MCF 10A (cell line): ENCODE measurements at regions not wholly inside any gene's neighbourhood (a gene's known extent, or its start where the extent isn't known, plus 50 kb on each side); places are given as distances from the start of the nearest gene placed in this dataset.

ENCODE experiments used
- BruUV-seq: library from RNA; stranded (reverse); fragments of 400-500 nt; replicated peaks from 2 replicates; lab custom pipeline; 2021; lab: Mats Ljungman, UMichigan
- CTCF ChIA-PET: fragments of 300-600 bp; sonication (Branson Sonifier 250); formaldehyde crosslinking; extraction: SDS; loops from one replicate; lab custom pipeline; 2021; ENCODE audit warnings: antibody characterized with exemption, inconsistent platforms; lab: Yijun Ruan, JAX
- POLR2A ChIA-PET: fragments of 300-600, 350-650 bp; sonication (Branson Sonifier 250); formaldehyde crosslinking; extraction: SDS; loops from one replicate; lab custom pipeline; 2020; ENCODE audit warnings: antibody characterized with exemption, inconsistent platforms; lab: Yijun Ruan, JAX
- DNase-seq: peaks from one replicate; pipeline ENCODE4 v3.0.0-alpha.2; 2018; ENCODE audit not compliant: unreplicated experiment
- H3K27ac Mint-ChIP-seq: one replicate; pipeline ENCODE4 v1.8.0; 2022; ENCODE audit warnings: mild to moderate bottlenecking, low read depth, mixed read lengths; ENCODE audit not compliant: unreplicated experiment
- H3K27me3 Mint-ChIP-seq: one replicate; pipeline ENCODE4 v1.8.0; 2022; ENCODE audit warnings: mixed read lengths; ENCODE audit not compliant: insufficient read depth, unreplicated experiment
- H3K36me3 Mint-ChIP-seq: one replicate; pipeline ENCODE4 v1.8.0; 2022; ENCODE audit warnings: mild to moderate bottlenecking, moderate library complexity, mixed read lengths; ENCODE audit not compliant: insufficient read depth, unreplicated experiment
- H3K4me1 Mint-ChIP-seq: one replicate; pipeline ENCODE4 v1.8.0; 2022; ENCODE audit warnings: mixed read lengths; ENCODE audit not compliant: insufficient read depth, unreplicated experiment
- H3K4me3 Mint-ChIP-seq: one replicate; pipeline ENCODE4 v1.8.0; 2022; ENCODE audit warnings: mild to moderate bottlenecking, moderate library complexity, mixed read lengths; ENCODE audit not compliant: unreplicated experiment
- H3K9me3 Mint-ChIP-seq: one replicate; pipeline ENCODE4 v1.8.0; 2022; ENCODE audit warnings: mixed read lengths; ENCODE audit not compliant: unreplicated experiment
- intact Hi-C: fragments of 100-400 bp; cut with micrococcal nuclease; formaldehyde crosslinking; loops from 2 replicates; pipeline ENCODE4 v1.14.1; 2022
- TF ChIP-seq, protein P1 (sequence below): fragments of 200-600 bp; IDR thresholded peaks from one replicate; pipeline ENCODE4 v1.8.0; 2022; ENCODE audit warnings: antibody characterized with exemption, mild to moderate bottlenecking; ENCODE audit not compliant: unreplicated experiment

DNA sequence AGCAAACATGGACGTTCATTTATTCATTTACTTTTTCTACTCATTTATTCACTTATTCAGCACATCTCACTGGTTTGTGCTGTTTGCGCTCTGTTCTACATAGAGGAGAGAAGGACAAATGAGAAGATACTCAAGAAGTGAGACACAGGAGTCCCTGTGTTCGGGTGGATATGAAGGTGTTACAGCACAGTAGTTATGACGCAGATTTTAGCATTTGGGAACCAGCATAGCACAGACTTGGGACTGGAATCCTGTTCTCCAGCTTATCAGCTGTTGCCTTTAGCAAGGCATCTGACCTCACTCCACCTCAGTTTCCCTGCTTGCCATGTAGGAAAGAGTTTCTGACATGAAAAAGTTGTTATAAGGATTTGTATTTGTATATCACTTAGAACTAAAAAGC lies 430.1 kb downstream of the MAFB start:
- H3K27ac Mint-ChIP-seq = no peak overlapping the region
- no TSS peak for BruUV-seq
- no peaks in the 10 kb centered on the region for H3K36me3 Mint-ChIP-seq
- no peaks in the 10 kb centered on the region for H3K9me3 Mint-ChIP-seq
- TF ChIP-seq, protein P1, sequence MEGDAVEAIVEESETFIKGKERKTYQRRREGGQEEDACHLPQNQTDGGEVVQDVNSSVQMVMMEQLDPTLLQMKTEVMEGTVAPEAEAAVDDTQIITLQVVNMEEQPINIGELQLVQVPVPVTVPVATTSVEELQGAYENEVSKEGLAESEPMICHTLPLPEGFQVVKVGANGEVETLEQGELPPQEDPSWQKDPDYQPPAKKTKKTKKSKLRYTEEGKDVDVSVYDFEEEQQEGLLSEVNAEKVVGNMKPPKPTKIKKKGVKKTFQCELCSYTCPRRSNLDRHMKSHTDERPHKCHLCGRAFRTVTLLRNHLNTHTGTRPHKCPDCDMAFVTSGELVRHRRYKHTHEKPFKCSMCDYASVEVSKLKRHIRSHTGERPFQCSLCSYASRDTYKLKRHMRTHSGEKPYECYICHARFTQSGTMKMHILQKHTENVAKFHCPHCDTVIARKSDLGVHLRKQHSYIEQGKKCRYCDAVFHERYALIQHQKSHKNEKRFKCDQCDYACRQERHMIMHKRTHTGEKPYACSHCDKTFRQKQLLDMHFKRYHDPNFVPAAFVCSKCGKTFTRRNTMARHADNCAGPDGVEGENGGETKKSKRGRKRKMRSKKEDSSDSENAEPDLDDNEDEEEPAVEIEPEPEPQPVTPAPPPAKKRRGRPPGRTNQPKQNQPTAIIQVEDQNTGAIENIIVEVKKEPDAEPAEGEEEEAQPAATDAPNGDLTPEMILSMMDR = no peak
- no peaks in the 10 kb centered on the region for H3K27me3 Mint-ChIP-seq
- intact Hi-C loops = loop anchor here (10.0 kb wide), 1 partner anchor 94 kb away; no protein-coding TSS in a partner anchor
- CTCF ChIA-PET = no interaction called here
- H3K4me1 Mint-ChIP-seq = peaks cover 8% of the 10 kb centered on the region
- DNase-seq = no peak
- POLR2A ChIA-PET = interaction anchor here (0.7 to 0.8 kb wide), 2 partner anchors 430 to 447 kb away, joined by 3 to 4 read pairs; partner anchors contain the start of gene MAFB
- H3K4me3 Mint-ChIP-seq = no peak overlapping the region

DNA sequence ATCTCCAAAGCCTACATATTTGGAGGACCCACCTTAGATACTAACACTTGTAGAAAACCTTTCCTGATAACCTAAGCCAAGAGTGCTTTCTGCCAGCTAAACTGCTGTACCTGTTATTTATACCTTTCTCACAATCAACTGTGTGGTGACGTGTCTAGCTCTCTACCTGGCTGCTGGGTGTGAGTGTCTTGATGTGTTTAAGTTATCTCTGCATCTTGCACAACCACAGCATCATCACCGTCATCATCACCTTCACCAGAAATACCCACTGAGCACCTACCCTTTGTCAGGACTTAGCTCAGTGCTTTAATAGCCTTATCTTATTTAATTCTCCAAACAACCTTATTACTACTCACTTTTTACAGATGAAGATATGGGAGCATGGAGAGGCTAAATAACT lies 431.3 kb downstream of the MAFB start:
- no peaks in the 10 kb centered on the region for H3K27me3 Mint-ChIP-seq
- H3K27ac Mint-ChIP-seq = no peak overlapping the region
- ChIA-PET CTCF (interaction anchor here (0.7 to 1.5 kb wide), 5 partner anchors 37 to 988 kb away, joined by 3 to 10 read pairs (median 3); no protein-coding TSS in a partner anchor), POLR2A (no interaction called here)
- BruUV-seq = no TSS peak
- no peaks in the 10 kb centered on the region for H3K36me3 Mint-ChIP-seq
- no peak overlapping the region for H3K4me3 Mint-ChIP-seq
- peaks cover 8% of the 10 kb centered on the region for H3K4me1 Mint-ChIP-seq
- intact Hi-C loops = loop anchor here (10.0 kb wide), 1 partner anchor 93 kb away; no protein-coding TSS in a partner anchor
- H3K9me3 Mint-ChIP-seq = no peaks in the 10 kb centered on the region
- no peak for DNase-seq
- TF ChIP-seq, protein P1 = no peak

DNA sequence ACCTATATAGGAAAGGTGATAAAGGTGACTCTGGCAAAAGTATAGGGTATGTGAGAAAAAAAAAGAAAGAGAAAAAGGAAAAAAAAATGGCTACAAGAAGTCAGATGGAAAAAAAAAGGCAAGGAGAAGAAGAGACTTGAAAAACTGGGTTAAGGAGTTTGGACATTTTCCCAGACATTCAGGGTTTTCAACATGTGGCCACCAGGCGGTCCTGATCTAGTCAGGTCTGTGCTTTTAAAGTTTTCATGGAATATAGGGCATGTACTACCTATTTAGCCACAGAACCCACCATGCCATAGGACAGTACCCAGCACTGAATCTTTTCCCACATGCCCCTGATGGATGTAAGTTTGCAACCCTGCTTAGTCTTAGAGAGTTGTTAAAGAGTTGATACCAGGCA lies 433.7 kb downstream of the MAFB start:
- peak; percentile 40 for DNase-seq
- Mint-ChIP-seq H3K27ac (no peak overlapping the region), H3K4me1 (peaks cover 8% of the 10 kb centered on the region), H3K27me3 (no peaks in the 10 kb centered on the region), H3K9me3 (no peaks in the 10 kb centered on the region), H3K36me3 (no peaks in the 10 kb centered on the region), H3K4me3 (no peak overlapping the region)
- intact Hi-C loops = loop anchor here (10.0 kb wide), 1 partner anchor 91 kb away; no protein-coding TSS in a partner anchor
- CTCF ChIA-PET = interaction anchor here (0.6 to 1.2 kb wide), 4 partner anchors 9 to 905 kb away, joined by 3 read pairs; no protein-coding TSS in a partner anchor
- no TSS peak for BruUV-seq
- POLR2A ChIA-PET = no interaction called here
- TF ChIP-seq, protein P1 = peak; percentile 22

DNA sequence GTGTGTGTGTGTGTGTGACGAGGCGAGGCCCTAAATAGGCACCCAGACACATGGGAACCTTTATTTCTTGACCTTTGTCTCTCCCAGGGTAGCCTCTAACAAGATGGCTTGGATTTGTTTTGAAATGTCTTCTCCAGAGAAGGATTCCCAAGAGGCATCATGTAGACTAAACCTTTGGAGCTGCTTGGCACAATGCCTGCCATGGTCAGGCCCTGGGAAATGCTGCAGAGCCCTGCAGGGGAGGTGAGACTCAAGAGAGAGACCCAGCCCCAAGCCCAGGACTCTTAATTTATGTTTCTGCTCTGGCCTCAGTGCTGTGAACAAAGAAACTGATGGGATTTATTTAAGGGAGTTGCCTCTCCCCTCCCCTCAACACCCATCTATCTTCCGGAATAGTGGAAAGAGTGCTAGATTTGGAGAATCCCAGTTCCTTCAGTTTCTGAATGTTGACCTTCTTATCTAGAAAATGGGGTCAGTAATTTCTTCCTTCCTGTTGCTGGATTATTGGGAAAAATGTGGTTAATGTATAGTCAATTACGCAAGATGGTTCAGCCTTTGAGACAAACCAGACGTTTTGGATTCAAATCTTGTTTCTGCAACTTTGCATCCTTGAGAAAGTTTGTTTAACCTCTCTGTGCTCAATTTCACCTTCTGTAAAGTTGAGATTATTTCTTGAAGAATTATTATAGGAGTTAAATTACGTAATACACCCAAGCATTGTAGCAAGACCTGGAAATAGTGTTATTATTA lies 434.8 kb downstream of the MAFB start:
- ChIA-PET POLR2A (no interaction called here), CTCF (interaction anchor here (0.7 to 1.2 kb wide), 4 partner anchors 10 to 1142 kb away, joined by 3 read pairs; no protein-coding TSS in a partner anchor)
- TF ChIP-seq, protein P1 = no peak
- H3K36me3 Mint-ChIP-seq = no peaks in the 10 kb centered on the region
- no peaks in the 10 kb centered on the region for H3K27me3 Mint-ChIP-seq
- H3K4me3 Mint-ChIP-seq = no peak overlapping the region
- no peaks in the 10 kb centered on the region for H3K9me3 Mint-ChIP-seq
- no peak for DNase-seq
- H3K4me1 Mint-ChIP-seq = peaks cover 8% of the 10 kb centered on the region
- BruUV-seq = no TSS peak
- H3K27ac Mint-ChIP-seq = no peak overlapping the region
- intact Hi-C loops = loop anchor here (5.0 to 10.0 kb wide), 2 partner anchors 89 to 1142 kb away; no protein-coding TSS in a partner anchor
